ENCODE measurements at regions not wholly inside any gene's neighbourhood (a gene's known extent, or its start where the extent isn't known, plus 50 kb on each side); places are given as distances from the start of the nearest gene placed in this dataset.

DNA sequence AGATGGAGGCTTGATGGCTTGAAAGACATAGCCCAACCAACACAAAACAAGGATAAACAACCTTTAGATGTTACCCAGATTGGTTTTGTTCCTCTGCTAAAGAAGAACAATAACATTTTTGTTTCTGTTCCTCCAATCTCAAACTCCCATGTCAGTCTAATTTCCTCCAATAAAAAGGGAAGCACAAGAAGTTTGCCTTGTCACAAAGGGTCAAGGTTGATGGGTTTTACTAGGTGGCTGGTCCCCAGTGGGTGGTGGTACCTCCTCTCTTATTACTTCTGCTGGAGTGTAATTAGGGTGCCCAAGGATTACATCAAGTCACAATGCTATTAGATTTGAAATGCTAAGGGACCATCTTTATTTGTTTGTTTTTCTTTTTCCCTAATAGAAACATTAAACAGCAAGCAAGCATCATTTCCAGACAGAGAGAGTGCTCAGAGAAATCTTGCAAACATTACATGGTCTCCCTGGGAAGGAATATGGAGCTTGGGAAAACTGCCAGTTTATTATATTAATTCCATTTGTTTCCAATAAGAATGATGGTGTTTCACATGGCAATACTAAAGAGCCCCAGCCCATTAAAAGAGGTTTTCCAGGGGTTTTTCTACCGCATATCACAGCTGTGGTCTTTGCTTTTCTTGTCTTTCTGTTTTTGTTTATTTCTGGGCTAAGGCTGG is 78.3 kb upstream of the AOAH start:
- no peaks in the 10 kb centered on the region for H3K4me1 Mint-ChIP-seq
- peaks cover 26% of the 10 kb centered on the region for H3K27me3 Mint-ChIP-seq
- H3K36me3 Mint-ChIP-seq: peaks cover 2% of the 10 kb centered on the region
- no peaks in the 10 kb centered on the region for H3K9me3 Mint-ChIP-seq
- no peak overlapping the region for H3K4me3 Mint-ChIP-seq
- CTCF ChIA-PET: no interaction called here
- no peak overlapping the region for H3K27ac Mint-ChIP-seq
- DNase-seq: no peak

DNA sequence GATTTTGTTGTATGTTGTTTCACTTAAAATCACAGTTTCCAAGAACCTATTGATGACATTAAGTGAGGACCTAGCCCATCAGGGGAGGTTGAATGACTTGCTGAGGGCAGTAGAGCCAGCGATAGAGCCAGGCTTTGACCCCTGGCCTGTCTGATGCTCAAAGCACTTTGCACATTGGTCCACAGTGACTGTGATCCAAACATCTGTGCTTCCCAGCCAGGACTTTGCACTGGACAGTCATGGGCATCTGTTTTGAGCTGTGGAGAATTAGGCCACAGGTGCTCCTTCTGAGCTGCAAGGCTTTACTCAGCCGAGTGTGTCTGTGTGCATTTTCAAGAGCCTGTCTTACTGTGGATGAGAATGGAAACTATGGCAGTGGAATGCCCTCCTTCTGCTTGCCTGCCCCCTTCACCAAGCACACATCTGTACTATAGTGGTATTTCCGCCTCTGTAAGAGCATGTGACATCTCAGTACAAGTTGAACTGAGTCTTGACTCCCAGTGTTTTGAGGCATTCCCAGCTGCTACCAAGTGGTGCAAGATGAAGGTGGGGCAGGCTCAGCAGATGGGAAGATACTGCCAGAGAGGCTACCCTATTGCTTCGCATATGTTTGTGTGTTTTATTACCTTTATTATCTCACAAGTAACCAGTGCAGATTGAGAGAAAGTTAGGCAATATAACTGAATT is 72.7 kb upstream of the AOAH start:
- CTCF ChIA-PET: no interaction called here
- no peak for DNase-seq
- H3K4me1 Mint-ChIP-seq: peaks cover 4% of the 10 kb centered on the region
- H3K27me3 Mint-ChIP-seq: peaks cover 14% of the 10 kb centered on the region
- H3K9me3 Mint-ChIP-seq: no peaks in the 10 kb centered on the region
- no peak overlapping the region for H3K4me3 Mint-ChIP-seq
- no peak overlapping the region for H3K27ac Mint-ChIP-seq
- no peaks in the 10 kb centered on the region for H3K36me3 Mint-ChIP-seq

DNA sequence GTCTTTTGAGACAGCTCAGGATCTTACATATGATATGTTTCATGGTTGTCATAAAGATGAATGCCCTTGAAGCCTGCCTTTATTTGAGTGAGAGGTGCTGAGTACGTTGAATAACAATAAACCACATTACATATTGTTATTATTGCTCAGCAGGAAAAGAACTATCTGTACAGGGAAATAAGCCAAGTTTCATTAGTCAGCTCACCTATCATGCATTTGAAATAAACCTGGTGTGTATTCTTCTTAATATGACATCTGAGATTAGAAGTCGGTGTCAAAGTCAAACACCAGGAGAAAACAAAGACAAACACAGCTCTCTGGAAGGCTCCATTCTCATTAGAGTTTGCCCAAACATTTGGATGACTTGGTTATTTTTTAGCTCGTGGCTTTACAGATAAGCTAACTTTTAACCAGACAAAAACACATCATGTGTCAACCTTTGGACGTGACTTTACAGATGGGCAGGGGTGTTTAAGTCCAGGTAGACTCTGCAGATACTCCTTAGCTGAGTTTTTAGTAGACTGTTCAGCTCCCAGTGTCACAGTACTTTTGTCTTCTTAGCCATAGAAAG is 71.2 kb upstream of the AOAH start:
- DNase-seq: no peak
- Mint-ChIP-seq H3K27ac (no peak overlapping the region), H3K27me3 (peaks cover 6% of the 10 kb centered on the region), H3K4me1 (peaks cover 8% of the 10 kb centered on the region), H3K36me3 (no peaks in the 10 kb centered on the region), H3K4me3 (no peak overlapping the region), H3K9me3 (no peaks in the 10 kb centered on the region)
- CTCF ChIA-PET: interaction anchor here (0.8 kb wide), 1 partner anchor 29 kb away, joined by 4 read pairs; no protein-coding TSS in a partner anchor

DNA sequence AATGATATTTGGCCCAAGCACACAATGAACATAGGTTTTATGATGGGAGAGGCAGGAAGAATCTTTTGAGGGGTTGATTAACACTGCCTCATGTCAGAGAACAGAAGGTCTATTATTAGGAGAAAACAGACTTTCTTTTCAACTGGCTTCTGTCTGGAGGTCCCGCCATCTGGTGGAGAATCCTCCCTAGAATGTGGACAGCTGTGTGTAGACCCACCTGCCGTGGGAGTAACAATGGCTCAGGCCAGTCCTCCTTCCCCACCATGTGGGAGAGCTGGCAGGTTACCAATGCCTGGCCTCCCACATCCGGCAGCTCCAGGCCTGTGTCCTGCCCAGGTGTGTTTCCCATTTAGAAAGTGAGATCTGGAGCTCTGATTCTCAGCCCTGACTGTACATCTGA is 70.4 kb upstream of the AOAH start:
- Mint-ChIP-seq H3K4me1 (peaks cover 17% of the 10 kb centered on the region), H3K9me3 (no peaks in the 10 kb centered on the region), H3K36me3 (no peaks in the 10 kb centered on the region), H3K27me3 (peaks cover 4% of the 10 kb centered on the region), H3K27ac (no peak overlapping the region), H3K4me3 (no peak overlapping the region)
- CTCF ChIA-PET: interaction anchor here (0.9 kb wide), 1 partner anchor 10 kb away, joined by 5 read pairs; no protein-coding TSS in a partner anchor
- no peak for DNase-seq

DNA sequence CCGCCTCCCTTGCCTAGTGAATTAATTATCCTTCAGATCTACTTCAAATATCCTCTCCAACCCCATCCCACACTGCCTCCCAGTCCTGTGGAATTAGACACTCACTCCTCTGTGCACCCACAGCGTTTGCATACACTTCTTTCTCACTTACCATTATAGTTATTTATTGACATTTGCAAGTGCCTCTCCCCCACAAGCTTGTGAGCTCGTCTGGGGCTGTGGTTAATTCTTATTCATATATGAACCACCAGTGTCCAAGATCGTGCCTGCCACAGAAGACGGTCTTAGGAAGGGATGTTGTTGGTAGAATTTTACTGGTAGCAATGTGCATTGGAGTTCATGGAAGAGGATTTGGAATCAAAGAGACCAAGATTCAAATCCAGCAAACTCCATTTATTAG is 68.1 kb upstream of the AOAH start:
- Mint-ChIP-seq H3K4me1 (peaks cover 39% of the 10 kb centered on the region), H3K9me3 (no peaks in the 10 kb centered on the region), H3K4me3 (no peak overlapping the region), H3K27me3 (peaks cover 4% of the 10 kb centered on the region), H3K27ac (no peak overlapping the region), H3K36me3 (peaks cover 1% of the 10 kb centered on the region)
- CTCF ChIA-PET: no interaction called here
- DNase-seq: no peak

DNA sequence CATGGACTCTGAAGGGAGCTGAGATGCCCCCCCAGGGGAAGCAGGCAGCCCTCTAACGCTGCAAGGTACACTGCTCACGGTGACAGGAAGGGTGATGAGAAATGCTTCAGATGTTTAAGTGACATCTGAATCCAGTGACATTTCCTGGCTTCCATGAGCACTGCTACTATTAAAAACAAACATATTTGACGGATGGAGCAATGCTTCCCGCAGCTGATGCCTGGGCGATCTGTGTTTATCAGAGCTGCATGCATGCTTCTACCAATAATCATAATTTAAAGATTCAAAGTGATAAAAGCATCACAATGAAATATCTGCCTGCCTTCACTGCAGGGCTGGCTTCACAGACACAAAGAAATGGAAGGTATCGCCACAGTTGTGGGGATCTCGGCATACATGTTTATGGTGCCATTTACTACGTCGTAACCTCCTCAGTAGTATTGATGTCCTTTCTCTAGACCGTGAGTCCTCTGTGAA is 66.1 kb upstream of the AOAH start:
- Mint-ChIP-seq H3K36me3 (peaks cover 3% of the 10 kb centered on the region), H3K4me1 (peaks cover 56% of the 10 kb centered on the region), H3K27me3 (no peaks in the 10 kb centered on the region), H3K4me3 (no peak overlapping the region), H3K9me3 (no peaks in the 10 kb centered on the region), H3K27ac (no peak overlapping the region)
- CTCF ChIA-PET: interaction anchor here (1.2 to 1.3 kb wide), 2 partner anchors 15 to 392 kb away, joined by 3 to 4 read pairs; no protein-coding TSS in a partner anchor
- DNase-seq: no peak

DNA sequence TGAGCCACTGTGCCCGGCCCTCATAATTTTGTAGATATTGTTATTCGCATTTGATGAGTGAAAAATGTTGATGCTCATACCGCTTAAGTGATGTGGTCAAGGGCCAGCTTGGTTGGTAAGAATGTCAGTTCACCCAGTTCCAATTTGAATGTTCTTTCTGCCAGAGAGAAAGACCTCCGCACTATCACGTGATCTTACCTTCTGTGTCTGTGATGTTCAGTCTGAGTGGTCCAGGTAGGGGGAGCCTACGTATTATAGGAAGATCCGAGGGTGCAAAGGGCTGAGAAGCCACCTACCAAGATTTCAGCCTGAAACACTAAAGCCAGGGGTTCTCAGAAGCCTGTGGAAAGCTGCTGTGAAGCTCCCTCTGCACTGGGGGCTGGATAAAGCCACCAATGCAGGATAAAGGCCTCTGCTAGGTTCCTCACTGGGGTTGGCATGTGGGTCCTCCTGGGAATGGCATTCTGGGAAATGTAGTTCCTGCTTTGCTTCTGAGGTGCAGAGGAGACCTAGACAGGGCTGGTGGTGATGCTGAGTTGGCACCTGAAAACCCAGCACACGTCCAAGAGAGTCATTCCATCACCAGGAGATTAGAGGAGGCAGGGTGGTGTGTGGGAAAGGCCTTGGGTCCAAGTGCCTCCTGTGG is 64.7 kb upstream of the AOAH start:
- no peak for DNase-seq
- Mint-ChIP-seq H3K27ac (peak overlapping the region; percentile 58), H3K9me3 (no peaks in the 10 kb centered on the region), H3K4me1 (peaks cover 68% of the 10 kb centered on the region), H3K36me3 (peaks cover 5% of the 10 kb centered on the region), H3K4me3 (no peak overlapping the region), H3K27me3 (no peaks in the 10 kb centered on the region)
- CTCF ChIA-PET: no interaction called here

DNA sequence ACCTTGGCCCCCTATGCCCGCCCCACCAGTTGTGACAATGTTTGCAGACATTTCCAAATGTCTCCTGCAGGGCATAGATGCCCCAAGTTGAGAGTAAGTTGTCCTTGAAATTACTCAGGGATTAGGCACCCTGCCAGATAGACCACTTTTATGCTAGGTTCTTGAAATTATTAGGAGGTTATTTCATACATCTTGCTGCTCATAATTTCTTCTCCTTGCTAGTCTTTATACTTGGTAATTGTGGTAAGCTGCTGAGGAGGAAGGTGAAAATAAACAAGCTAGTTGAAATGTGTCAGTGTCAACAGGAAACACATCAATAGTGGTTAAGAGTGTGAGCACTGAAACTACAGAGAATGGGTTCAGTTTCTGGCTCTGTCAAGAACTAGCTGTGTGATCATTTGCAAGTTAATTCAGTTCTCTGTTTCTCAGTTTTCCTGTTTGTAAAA is 63.7 kb upstream of the AOAH start:
- Mint-ChIP-seq H3K9me3 (no peaks in the 10 kb centered on the region), H3K4me1 (peaks cover 73% of the 10 kb centered on the region), H3K4me3 (peak overlapping the region; percentile 21), H3K27me3 (no peaks in the 10 kb centered on the region), H3K36me3 (peaks cover 8% of the 10 kb centered on the region), H3K27ac (peak overlapping the region; percentile 58)
- no peak for DNase-seq
- CTCF ChIA-PET: interaction anchor here (0.5 to 0.9 kb wide), 2 partner anchors 8 to 16 kb away, joined by 3 to 4 read pairs; no protein-coding TSS in a partner anchor

DNA sequence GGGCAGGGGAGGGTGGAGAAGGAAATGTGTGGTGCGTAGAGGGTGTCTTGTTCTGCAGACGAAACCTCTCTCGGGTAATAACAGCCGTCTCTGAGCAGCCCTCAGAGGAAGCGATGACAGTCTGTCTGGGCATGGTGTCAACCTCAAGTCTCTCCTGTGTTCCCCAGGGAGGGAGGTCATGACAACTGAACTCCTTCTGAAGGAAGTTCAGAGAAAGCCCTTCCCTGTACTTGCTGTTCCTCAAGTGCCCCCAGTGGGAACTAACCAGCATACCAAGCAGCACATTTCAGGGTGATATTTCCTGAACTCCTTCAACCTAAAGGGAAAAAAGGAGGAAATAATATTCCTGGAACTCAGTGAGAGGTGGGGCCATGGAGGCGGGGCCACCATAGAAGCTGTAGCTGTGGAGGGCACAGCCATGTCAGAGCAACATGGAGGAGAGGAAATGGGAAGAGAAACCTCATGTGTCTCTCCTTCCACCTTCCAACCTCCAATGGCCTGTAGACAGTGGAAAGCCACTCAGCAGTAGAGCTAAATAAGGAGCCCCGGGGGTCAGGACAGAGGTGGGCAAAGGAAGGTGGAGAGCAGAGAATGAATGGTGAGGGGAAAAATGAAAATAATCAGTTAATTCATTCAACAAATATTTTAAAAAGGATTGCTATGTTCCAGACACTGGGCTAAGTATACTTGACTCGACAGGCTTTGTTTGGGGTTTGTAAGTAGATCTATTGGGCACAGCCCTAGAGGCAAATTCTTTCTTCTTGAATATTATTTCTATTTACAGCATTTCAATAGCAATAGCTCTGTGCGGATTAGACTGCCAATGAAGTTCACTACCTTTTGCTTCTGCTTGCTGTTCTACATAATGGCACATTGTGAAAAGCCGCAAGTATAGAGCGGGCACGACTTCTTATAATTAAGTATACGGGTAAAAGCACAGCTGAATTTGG is 61.0 kb upstream of the AOAH start:
- CTCF ChIA-PET: no interaction called here
- Mint-ChIP-seq H3K27ac (peak overlapping the region; percentile 87), H3K4me3 (peak overlapping the region; percentile 14), H3K9me3 (peaks cover 5% of the 10 kb centered on the region), H3K27me3 (no peaks in the 10 kb centered on the region), H3K4me1 (peaks cover 87% of the 10 kb centered on the region), H3K36me3 (peaks cover 21% of the 10 kb centered on the region)
- peak; percentile 68 for DNase-seq

DNA sequence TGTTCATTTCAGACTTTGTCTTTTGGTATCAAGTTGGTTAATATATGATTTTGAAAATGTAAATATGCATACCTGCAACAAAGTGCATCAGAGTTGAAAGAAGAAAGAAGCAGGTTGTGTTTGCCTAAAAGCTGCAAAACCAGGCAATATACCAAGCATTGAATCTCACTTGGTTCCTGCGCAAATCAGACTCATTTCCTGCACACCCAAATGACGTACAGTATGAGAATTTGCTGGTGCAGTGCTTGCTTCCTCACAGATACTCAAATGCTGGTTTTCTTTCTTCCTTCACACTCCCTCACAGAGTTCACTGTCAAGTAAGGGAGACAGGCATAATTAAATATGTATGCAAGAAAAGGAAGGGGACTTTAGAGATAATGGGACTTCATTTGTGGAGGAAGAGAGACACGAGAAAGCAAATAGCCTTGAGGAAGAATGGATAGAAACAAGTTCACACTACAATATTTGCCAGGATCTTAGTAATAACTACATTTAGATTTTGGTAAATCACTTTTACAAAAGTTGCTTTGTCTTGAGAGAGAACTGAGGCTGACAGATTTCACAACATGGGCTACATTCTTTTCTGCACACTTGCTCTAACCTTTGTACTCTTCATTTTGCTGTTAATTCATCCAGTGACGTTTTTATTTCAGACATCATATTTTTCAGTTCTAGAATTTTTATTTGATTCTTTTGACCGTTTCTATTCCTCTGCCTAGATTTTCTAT is 56.9 kb upstream of the AOAH start:
- H3K27ac Mint-ChIP-seq: peak overlapping the region; percentile 81
- DNase-seq: no peak
- H3K36me3 Mint-ChIP-seq: peaks cover 43% of the 10 kb centered on the region
- H3K4me1 Mint-ChIP-seq: peaks cover 89% of the 10 kb centered on the region
- H3K4me3 Mint-ChIP-seq: no peak overlapping the region
- CTCF ChIA-PET: no interaction called here
- H3K9me3 Mint-ChIP-seq: peaks cover 18% of the 10 kb centered on the region
- no peaks in the 10 kb centered on the region for H3K27me3 Mint-ChIP-seq

DNA sequence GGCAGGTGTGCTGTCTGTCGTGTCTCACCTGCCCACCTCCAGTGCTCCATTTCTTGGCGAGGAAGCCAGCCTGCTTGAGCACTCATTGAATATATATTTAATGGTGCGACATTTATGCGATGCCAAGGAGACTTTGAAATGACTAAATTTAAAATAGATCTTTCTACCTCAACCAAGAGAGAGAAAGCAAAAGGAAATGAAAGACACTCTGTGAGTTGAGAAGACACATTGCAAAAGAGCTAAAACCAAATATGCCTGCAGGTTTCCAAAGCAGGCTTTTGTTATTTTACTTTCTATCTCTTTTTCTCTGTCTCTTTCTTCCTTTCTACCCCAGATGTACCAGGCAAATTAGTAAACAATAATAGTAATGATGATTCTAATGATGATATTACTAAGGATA is 53.6 kb upstream of the AOAH start:
- peaks cover 18% of the 10 kb centered on the region for H3K9me3 Mint-ChIP-seq
- CTCF ChIA-PET: interaction anchor here (1.9 kb wide), 1 partner anchor 104 kb away, joined by 4 read pairs; no protein-coding TSS in a partner anchor
- H3K27ac Mint-ChIP-seq: peak overlapping the region; percentile 68
- H3K4me1 Mint-ChIP-seq: peaks cover 78% of the 10 kb centered on the region
- H3K36me3 Mint-ChIP-seq: peaks cover 47% of the 10 kb centered on the region
- H3K27me3 Mint-ChIP-seq: no peaks in the 10 kb centered on the region
- DNase-seq: no peak
- peak overlapping the region; percentile 2 for H3K4me3 Mint-ChIP-seq

DNA sequence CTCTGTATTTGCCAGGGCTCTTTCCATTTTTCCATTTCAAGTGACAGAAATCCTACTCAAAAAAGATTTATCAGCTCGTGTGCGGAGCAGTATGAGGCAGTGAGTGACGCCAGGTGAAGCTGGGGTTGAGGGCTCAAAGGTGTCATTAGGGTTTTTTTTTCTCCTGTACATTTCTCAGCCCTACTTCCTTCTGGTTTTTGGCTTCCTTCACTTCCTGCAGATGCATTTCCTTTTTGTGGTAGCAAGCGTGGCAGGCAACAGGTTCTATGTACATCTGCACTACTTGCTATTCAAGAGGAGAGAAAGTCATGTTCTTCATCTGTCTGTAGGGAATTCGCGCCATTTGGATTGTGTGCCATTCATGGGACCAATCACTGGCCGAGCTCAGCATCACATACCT is 52.8 kb upstream of the AOAH start:
- Mint-ChIP-seq H3K36me3 (peaks cover 45% of the 10 kb centered on the region), H3K9me3 (peaks cover 18% of the 10 kb centered on the region), H3K27ac (peak overlapping the region; percentile 90), H3K27me3 (no peaks in the 10 kb centered on the region), H3K4me1 (peaks cover 75% of the 10 kb centered on the region), H3K4me3 (peak overlapping the region; percentile 69)
- DNase-seq: peak; percentile 58
- CTCF ChIA-PET: interaction anchor here (0.8 to 1.9 kb wide), 2 partner anchors 104 to 402 kb away, joined by 3 to 4 read pairs; no protein-coding TSS in a partner anchor

DNA sequence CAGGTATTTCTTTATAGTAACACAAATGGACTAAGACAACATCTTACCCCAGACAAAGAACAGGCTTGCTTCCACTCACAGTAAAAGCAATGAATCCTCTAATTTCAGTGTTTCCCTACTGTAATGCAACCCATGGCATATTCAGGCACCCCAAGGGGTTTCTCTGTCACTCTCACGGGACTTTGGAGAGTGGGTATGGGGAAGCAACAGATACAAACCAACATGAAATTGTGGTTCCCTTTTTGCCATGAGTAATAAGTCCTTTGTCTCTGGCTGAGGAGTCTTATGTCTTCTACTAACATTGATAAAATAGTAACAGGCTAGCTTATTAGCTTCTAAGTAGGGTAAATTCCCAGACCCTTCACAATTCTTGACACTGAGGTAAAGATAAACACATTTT is 51.4 kb upstream of the AOAH start:
- no peak for DNase-seq
- peaks cover 12% of the 10 kb centered on the region for H3K9me3 Mint-ChIP-seq
- CTCF ChIA-PET: interaction anchor here (1.4 kb wide), 1 partner anchor 15 kb away, joined by 4 read pairs; no protein-coding TSS in a partner anchor
- H3K36me3 Mint-ChIP-seq: peaks cover 38% of the 10 kb centered on the region
- no peak overlapping the region for H3K4me3 Mint-ChIP-seq
- H3K27ac Mint-ChIP-seq: no peak overlapping the region
- H3K27me3 Mint-ChIP-seq: no peaks in the 10 kb centered on the region
- peaks cover 61% of the 10 kb centered on the region for H3K4me1 Mint-ChIP-seq

Measured in activated naive CD4-positive, alpha-beta T cell treated with anti-CD3 and anti-CD28 coated beads, Interleukin-2, amount 10 ng/mL, durations not matched to agents 7 days and 5 days (primary cell).